ENCODE measurements at regions not wholly inside any gene's neighbourhood (a gene's known extent, or its start where the extent isn't known, plus 50 kb on each side); places are given as distances from the start of the nearest gene placed in this dataset.
"Not testable (repeated sequence)": the region's sequence is repeated elsewhere in the genome, so short reads cannot be mapped to it uniquely, and the experiment has no call there.

DNA sequence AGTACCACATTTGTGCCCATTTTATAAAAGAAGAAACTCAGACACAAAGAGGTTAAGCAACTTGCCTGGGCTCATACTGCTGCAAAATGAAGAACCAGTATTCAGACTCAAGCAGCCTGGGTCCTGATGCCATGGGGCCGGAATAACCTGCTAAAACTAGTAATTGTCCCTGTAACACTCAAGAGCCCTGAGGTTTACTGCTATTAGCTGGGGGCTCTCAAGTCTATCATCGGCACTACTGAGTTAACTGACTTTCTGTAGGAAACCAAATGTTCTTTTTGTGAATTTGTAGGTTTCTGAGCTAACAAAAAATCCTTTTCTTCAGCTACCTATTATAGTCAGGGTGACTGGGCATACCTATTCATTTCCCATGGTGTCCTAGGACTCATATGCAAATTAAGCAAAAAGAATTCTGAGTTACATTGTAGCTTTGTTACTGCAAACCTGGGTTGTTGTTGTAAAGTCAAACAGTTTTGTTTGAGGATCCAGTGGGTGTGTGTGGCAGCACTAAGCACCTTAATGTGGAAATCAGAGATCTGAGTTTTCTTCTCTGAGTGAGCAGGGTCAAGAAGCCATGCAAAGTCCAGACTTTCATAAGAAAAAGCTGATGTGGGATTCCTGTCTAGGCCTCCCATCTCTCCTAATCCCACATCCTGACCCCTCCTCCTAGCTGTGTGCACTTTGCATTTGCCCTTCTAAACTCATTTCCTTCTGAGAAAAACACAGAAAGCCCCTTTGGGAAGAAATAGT lies 72.4 kb upstream of the TNP1 start:
- no peak overlapping the region for H3K4me3 ChIP-seq
- H3K27ac ChIP-seq: no peak overlapping the region
- TF ChIP-seq, protein P1, sequence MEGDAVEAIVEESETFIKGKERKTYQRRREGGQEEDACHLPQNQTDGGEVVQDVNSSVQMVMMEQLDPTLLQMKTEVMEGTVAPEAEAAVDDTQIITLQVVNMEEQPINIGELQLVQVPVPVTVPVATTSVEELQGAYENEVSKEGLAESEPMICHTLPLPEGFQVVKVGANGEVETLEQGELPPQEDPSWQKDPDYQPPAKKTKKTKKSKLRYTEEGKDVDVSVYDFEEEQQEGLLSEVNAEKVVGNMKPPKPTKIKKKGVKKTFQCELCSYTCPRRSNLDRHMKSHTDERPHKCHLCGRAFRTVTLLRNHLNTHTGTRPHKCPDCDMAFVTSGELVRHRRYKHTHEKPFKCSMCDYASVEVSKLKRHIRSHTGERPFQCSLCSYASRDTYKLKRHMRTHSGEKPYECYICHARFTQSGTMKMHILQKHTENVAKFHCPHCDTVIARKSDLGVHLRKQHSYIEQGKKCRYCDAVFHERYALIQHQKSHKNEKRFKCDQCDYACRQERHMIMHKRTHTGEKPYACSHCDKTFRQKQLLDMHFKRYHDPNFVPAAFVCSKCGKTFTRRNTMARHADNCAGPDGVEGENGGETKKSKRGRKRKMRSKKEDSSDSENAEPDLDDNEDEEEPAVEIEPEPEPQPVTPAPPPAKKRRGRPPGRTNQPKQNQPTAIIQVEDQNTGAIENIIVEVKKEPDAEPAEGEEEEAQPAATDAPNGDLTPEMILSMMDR (IDR thresholded peaks at IDR 0.05): no peak
- intact Hi-C loops (cut with DNase I): no loop called here
- DNase-seq: no peak
- peaks cover 7% of the 10 kb centered on the region for H3K4me1 ChIP-seq
- no peaks in the 10 kb centered on the region for H3K9me3 ChIP-seq
- no peak for ATAC-seq
- H3K27me3 ChIP-seq (ENCODE audit: insufficient read depth in 3 of 3, low read length in 2 of 3): no peaks in the 10 kb centered on the region
- WGBS, 3 donors: 96 to 100% (median 97%) methylated on average over 2 of the region's 2 CpGs
- H3K36me3 ChIP-seq (ENCODE audit: insufficient read depth in 1 of 2, low read depth in 1 of 2): no peaks in the 10 kb centered on the region

DNA sequence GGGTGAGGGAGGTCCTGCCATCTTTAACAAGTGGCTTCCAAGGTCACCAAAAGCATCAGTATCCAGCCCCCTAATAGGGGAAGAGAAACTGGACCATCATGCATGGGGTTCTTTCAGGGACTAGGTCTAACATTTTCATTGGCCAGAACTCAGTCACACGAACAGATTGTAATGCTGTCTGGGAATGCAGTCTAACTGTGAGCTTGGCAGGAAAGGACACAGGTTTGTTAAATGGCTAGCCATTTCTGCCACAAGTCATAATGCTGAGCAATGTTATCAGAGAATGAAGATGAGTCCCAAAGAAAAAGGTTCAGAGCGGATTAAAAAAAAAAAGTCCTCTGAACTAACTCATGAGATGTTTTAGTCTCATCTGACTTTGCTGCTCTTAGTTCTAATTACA lies 70.9 kb upstream of the TNP1 start:
- 87 to 98% (median 89%) methylated on average over 2 of the region's 2 CpGs for WGBS, 3 donors

DNA sequence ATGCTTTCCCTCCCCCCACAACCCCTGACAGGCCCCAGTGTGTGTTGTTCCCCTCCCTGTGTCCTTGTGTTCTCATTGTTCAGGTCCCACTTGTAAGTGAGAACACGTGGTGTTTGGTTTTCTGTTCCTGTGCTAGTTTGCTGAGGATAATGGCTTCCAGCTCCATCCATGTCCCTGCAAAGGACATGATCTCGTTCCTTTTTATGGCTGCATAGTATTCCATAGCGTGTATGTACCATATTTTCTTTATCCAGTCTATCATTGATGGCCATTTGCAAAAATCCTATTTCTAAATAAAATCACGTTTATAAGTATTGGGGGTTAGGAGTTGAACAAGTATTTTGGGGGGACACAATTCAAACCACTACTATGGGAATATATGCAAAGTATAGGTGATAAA lies 69.5 kb upstream of the TNP1 start:
- DNase-seq; H3K4me1 ChIP-seq; H3K27ac ChIP-seq; H3K4me3 ChIP-seq; H3K27me3 ChIP-seq (ENCODE audit: insufficient read depth in 3 of 3, low read length in 2 of 3); intact Hi-C loops (cut with DNase I); ATAC-seq; H3K9me3 ChIP-seq; H3K36me3 ChIP-seq (ENCODE audit: insufficient read depth in 1 of 2, low read depth in 1 of 2): not testable (repeated sequence)
- WGBS, 3 donors: 91 to 94% (median 94%) methylated on average over 4 of the region's 4 CpGs

More for the DNA sequence above, 70.9 kb upstream of the TNP1 start:
- no peak overlapping the region for H3K27ac ChIP-seq
- H3K27me3 ChIP-seq (ENCODE audit: insufficient read depth in 3 of 3, low read length in 2 of 3): no peaks in the 10 kb centered on the region
- no peaks in the 10 kb centered on the region for H3K36me3 ChIP-seq (ENCODE audit: insufficient read depth in 1 of 2, low read depth in 1 of 2)
- intact Hi-C loops (cut with DNase I): no loop called here
- DNase-seq (no peak), ATAC-seq (no peak)
- H3K4me1 ChIP-seq: no peaks in the 10 kb centered on the region
- TF ChIP-seq, protein P1 (IDR thresholded peaks at IDR 0.05): no peak
- no peak overlapping the region for H3K4me3 ChIP-seq
- no peaks in the 10 kb centered on the region for H3K9me3 ChIP-seq

DNA sequence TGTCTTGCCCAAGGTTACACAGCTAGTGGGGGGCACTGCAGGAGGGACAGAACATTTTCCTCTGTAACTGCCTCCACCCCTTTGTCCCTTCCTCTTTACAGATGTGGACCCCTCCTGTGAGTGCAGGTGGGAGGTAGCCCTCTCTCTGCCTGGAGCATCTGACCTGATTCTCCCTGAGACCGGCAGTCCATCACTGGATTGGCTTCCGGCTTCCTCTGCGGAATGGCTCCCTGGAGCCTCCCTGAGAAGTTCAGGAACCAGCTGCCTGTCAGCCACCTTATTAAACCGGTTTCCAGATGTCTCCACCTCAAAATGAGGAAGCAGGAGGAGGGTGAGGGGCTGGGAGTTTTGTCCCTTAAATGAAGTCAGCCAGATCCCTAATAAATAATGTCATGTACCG lies 67.3 kb upstream of the TNP1 start:
- Histone ChIP-seq H3K4me1 (no peaks in the 10 kb centered on the region), H3K9me3 (no peaks in the 10 kb centered on the region), H3K36me3 (ENCODE audit: insufficient read depth in 1 of 2, low read depth in 1 of 2) (no peaks in the 10 kb centered on the region), H3K27ac (no peak overlapping the region), H3K27me3 (ENCODE audit: insufficient read depth in 3 of 3, low read length in 2 of 3) (no peaks in the 10 kb centered on the region), H3K4me3 (no peak overlapping the region)
- ATAC-seq: no peak
- intact Hi-C loops (cut with DNase I): no loop called here
- no peak for DNase-seq
- TF ChIP-seq, protein P1 (IDR thresholded peaks at IDR 0.05): no peak
- WGBS, 3 donors: 62 to 70% (median 68%) methylated on average over 5 of the region's 5 CpGs

DNA sequence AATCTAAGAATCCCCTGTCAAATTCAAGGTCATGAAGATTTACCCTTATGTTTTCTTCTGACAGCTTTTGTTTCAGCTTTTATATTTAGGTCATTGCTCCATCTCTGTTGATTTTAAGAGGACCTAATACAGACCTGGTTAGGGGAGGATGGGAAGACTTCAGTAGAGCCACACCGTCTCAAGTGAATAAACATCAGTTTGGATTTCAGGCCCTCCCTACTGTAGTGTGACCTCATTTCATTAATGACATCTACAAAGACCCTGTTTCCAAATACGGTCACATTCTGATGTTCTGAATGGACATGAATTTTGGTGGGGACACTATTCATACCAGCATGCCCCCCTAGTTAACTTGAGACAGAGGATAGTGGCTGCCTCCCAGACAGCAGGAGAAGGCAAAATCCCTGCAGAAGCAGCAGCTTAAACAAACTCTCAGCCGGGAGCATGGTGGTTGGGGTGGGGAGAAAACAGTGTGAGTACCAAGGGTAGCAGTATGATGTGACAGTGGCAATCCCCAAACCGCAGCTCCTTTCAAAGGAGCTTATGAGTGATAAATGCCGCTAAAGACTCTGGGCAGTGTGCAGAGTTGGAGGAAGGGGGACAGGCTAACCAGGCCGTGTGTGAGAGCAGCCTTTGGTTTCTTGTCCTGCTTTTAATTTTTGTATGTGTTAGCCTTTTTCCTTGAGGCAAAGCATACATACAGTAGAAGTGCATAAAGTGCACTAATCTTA lies 65.9 kb upstream of the TNP1 start:
- Histone ChIP-seq H3K36me3 (ENCODE audit: insufficient read depth in 1 of 2, low read depth in 1 of 2) (no peaks in the 10 kb centered on the region), H3K9me3 (no peaks in the 10 kb centered on the region), H3K4me3 (no peak overlapping the region), H3K27me3 (ENCODE audit: insufficient read depth in 3 of 3, low read length in 2 of 3) (no peaks in the 10 kb centered on the region), H3K4me1 (no peaks in the 10 kb centered on the region), H3K27ac (no peak overlapping the region)
- WGBS, 3 donors: 80 to 95% (median 91%) methylated on average over 6 of the region's 6 CpGs
- ATAC-seq (no peak), DNase-seq (no peak)
- intact Hi-C loops (cut with DNase I): no loop called here
- TF ChIP-seq, protein P1 (IDR thresholded peaks at IDR 0.05): no peak

Data from psoas muscle (tissue), 7 donors.